Thyroid gland (tissue), 4 donors: ENCODE measurements at regions not wholly inside any gene's neighbourhood (a gene's known extent, or its start where the extent isn't known, plus 50 kb on each side); places are given as distances from the start of the nearest gene placed in this dataset.

Source experiments
- POLR2A ChIP-seq, 2 donors: fragments of 450-650 bp; IDR thresholded peaks; one replicate each; pipeline ENCODE4 v1.6.1; 2017; ENCODE audit warnings: antibody characterized with exemption in 2 of 2, mild to moderate bottlenecking in 2 of 2, moderate library complexity in 1 of 2
- TF ChIP-seq, protein P1 (sequence below), 6 experiments: fragments of 200-600 bp in 3 of 6; fragments of 450-650 bp in 3 of 6; sonication (generic) in 3 of 6; IDR thresholded peaks; one replicate each; pipeline ENCODE4 v1.5.1; 2016 to 2019; ENCODE audit warnings: antibody characterized with exemption in 6 of 6, mild to moderate bottlenecking in 2 of 6, inconsistent platforms in 1 of 6, moderate library complexity in 1 of 6

DNA sequence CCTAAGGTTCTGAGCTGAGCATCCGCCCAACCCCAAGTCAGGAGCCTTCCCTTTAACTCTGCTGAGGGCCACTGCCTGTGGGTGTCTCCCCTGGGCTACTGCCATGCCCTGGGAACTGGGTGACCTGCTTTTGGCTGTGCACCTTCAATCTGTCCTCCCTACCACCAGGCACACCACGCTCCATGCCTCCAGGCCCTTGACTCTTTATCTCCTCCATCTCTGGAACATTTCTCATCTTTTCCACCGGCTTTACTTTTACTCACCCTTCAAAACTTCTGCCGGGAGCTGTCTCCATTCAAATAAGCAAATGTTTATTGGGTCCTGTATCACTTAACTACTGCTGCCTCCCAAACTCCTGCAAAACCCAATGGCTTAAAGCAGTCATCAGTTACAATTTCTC lies 83.3 kb upstream of the NHSL1 start:
- TF ChIP-seq, protein P1, sequence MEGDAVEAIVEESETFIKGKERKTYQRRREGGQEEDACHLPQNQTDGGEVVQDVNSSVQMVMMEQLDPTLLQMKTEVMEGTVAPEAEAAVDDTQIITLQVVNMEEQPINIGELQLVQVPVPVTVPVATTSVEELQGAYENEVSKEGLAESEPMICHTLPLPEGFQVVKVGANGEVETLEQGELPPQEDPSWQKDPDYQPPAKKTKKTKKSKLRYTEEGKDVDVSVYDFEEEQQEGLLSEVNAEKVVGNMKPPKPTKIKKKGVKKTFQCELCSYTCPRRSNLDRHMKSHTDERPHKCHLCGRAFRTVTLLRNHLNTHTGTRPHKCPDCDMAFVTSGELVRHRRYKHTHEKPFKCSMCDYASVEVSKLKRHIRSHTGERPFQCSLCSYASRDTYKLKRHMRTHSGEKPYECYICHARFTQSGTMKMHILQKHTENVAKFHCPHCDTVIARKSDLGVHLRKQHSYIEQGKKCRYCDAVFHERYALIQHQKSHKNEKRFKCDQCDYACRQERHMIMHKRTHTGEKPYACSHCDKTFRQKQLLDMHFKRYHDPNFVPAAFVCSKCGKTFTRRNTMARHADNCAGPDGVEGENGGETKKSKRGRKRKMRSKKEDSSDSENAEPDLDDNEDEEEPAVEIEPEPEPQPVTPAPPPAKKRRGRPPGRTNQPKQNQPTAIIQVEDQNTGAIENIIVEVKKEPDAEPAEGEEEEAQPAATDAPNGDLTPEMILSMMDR (IDR thresholded peaks at IDR 0.05) = no peak
- TF ChIP-seq POLR2A (IDR thresholded peaks at IDR 0.05) = no peak
